Spleen (tissue), 7 donors: ENCODE measurements at regions not wholly inside any gene's neighbourhood (a gene's known extent, or its start where the extent isn't known, plus 50 kb on each side); places are given as distances from the start of the nearest gene placed in this dataset.

Experiments used
- CTCF ChIP-seq, 11 experiments: fragments of 200-600 bp in 7 of 11; fragments of 450-650 bp in 4 of 11; sonication (generic) in 4 of 11; IDR thresholded peaks in 8 of 11; conservative IDR thresholded peaks in 3 of 11; 1 replicate in 7 of 11; 2 replicates in 4 of 11; pipeline versions ENCODE4 v1.4.0 to v1.8.0; 2016 to 2021; ENCODE audit warnings: antibody characterized with exemption in 11 of 11, inconsistent platforms in 4 of 11, mild to moderate bottlenecking in 1 of 11
- POLR2A ChIP-seq, 3 donors: fragments of 450-650 bp; IDR thresholded peaks; one replicate each; pipeline ENCODE4 v1.5.1; 2017; ENCODE audit warnings: antibody characterized with exemption in 3 of 3, mild to moderate bottlenecking in 1 of 3
- POLR2AphosphoS5 ChIP-seq, 3 donors: sonication (generic); formaldehyde crosslinking; IDR thresholded peaks; one replicate each; pipeline ENCODE4 v1.5.1; 2017; ENCODE audit warnings: antibody characterized with exemption in 3 of 3
- donor health status: DM: no; HTN: no; CAD: no; lungs with moderate emphysema.
- donor health status: DM: no; HTN: no; CAD: no.
- donor health status: DM: no; HTN: no; CAD: no.

- no peak for TF ChIP-seq CTCF (IDR thresholded peaks at IDR 0.05 in 8 of 11, conservative IDR thresholded peaks at IDR 0.05 in 3 of 11)
- TF ChIP-seq POLR2A (IDR thresholded peaks at IDR 0.05), result no peak
- no peak for TF ChIP-seq POLR2AphosphoS5 (IDR thresholded peaks at IDR 0.05)
These were observed 209.5 kb downstream of the SOX2 start for GRCh38 chr3:181921220-181921619.
